ENCODE measurements at regions not wholly inside any gene's neighbourhood (a gene's known extent, or its start where the extent isn't known, plus 50 kb on each side); places are given as distances from the start of the nearest gene placed in this dataset.

GRCh38 chr12:115542656-115543055, 734.8 kb downstream of the MED13L start:
- no peaks in the 10 kb centered on the region for H3K9me3 ChIP-seq
- TF ChIP-seq CTCF (IDR thresholded peaks at IDR 0.05): no peak
- H3K36me3 ChIP-seq: no peaks in the 10 kb centered on the region
- no peak overlapping the region for H3K27ac ChIP-seq
- no peaks in the 10 kb centered on the region for H3K4me1 ChIP-seq (ENCODE audit: control insufficient read depth in 1 of 2, insufficient read depth in 1 of 2, low read depth in 1 of 2, low read length in 1 of 2)
- no peaks in the 10 kb centered on the region for H3K27me3 ChIP-seq
- no peak overlapping the region for H3K4me3 ChIP-seq (ENCODE audit: low read depth in 1 of 2, low read length in 1 of 2)

- no peaks in the 10 kb centered on the region for H3K9me3 ChIP-seq
- H3K4me3 ChIP-seq (ENCODE audit: low read depth in 1 of 2, low read length in 1 of 2): no peak overlapping the region
- no peak overlapping the region for H3K27ac ChIP-seq
- no peaks in the 10 kb centered on the region for H3K27me3 ChIP-seq
- TF ChIP-seq CTCF (IDR thresholded peaks at IDR 0.05): no peak
- H3K36me3 ChIP-seq: no peaks in the 10 kb centered on the region
- H3K4me1 ChIP-seq (ENCODE audit: control insufficient read depth in 1 of 2, insufficient read depth in 1 of 2, low read depth in 1 of 2, low read length in 1 of 2): no peaks in the 10 kb centered on the region
Observed at GRCh38 chr12:115541891-115542421, 735.5 kb downstream of the MED13L start.

GRCh38 chr12:115528466-115528865, 749.0 kb downstream of the MED13L start:
- H3K4me1 ChIP-seq (ENCODE audit: control insufficient read depth in 1 of 2, insufficient read depth in 1 of 2, low read depth in 1 of 2, low read length in 1 of 2): no peaks in the 10 kb centered on the region
- no peak overlapping the region for H3K27ac ChIP-seq
- H3K9me3 ChIP-seq: no peaks in the 10 kb centered on the region
- no peaks in the 10 kb centered on the region for H3K27me3 ChIP-seq
- no peak for TF ChIP-seq CTCF (IDR thresholded peaks at IDR 0.05)
- no peak overlapping the region for H3K4me3 ChIP-seq (ENCODE audit: low read depth in 1 of 2, low read length in 1 of 2)
- H3K36me3 ChIP-seq: no peaks in the 10 kb centered on the region

- H3K9me3 ChIP-seq: no peaks in the 10 kb centered on the region
- no peaks in the 10 kb centered on the region for H3K4me1 ChIP-seq (ENCODE audit: control insufficient read depth in 1 of 2, insufficient read depth in 1 of 2, low read depth in 1 of 2, low read length in 1 of 2)
- H3K36me3 ChIP-seq: no peaks in the 10 kb centered on the region
- no peaks in the 10 kb centered on the region for H3K27me3 ChIP-seq
- no peak overlapping the region for H3K27ac ChIP-seq
- no peak overlapping the region for H3K4me3 ChIP-seq (ENCODE audit: low read depth in 1 of 2, low read length in 1 of 2)
- TF ChIP-seq CTCF (IDR thresholded peaks at IDR 0.05): no peak
Observed at GRCh38 chr12:115521771-115522409, 755.6 kb downstream of the MED13L start.

- no peaks in the 10 kb centered on the region for H3K36me3 ChIP-seq
Observed at GRCh38 chr12:115519887-115520286, 757.6 kb downstream of the MED13L start.

More at GRCh38 chr12:115519887-115520286, 757.6 kb downstream of the MED13L start:
- no peak overlapping the region for H3K4me3 ChIP-seq (ENCODE audit: low read depth in 1 of 2, low read length in 1 of 2)
- H3K27me3 ChIP-seq: no peaks in the 10 kb centered on the region
- H3K9me3 ChIP-seq: no peaks in the 10 kb centered on the region
- no peak overlapping the region for H3K27ac ChIP-seq
- H3K4me1 ChIP-seq (ENCODE audit: control insufficient read depth in 1 of 2, insufficient read depth in 1 of 2, low read depth in 1 of 2, low read length in 1 of 2): no peaks in the 10 kb centered on the region
- no peak for TF ChIP-seq CTCF (IDR thresholded peaks at IDR 0.05)
